Fibroblast of mammary gland (primary cell): ENCODE measurements at regions not wholly inside any gene's neighbourhood (a gene's known extent, or its start where the extent isn't known, plus 50 kb on each side); places are given as distances from the start of the nearest gene placed in this dataset.

ENCODE experiments used
- DNase-seq: peaks from one replicate; pipeline ENCODE4 v3.0.0-alpha.2; 2010; ENCODE audit warnings: low read depth
- H3K4me3 ChIP-seq: 2 replicates; pipeline ENCODE4 v1.5.1; 2011; ENCODE audit warnings: low read depth, mild to moderate bottlenecking, low read length, moderate library complexity; ENCODE audit not compliant: control insufficient read depth
- TF ChIP-seq, protein P1 (sequence below): conservative IDR thresholded peaks from 2 replicates; pipeline ENCODE4 v1.5.1; 2011; ENCODE audit warnings: low read depth, low read length, inconsistent platforms; ENCODE audit not compliant: control insufficient read depth, insufficient read depth

DNA sequence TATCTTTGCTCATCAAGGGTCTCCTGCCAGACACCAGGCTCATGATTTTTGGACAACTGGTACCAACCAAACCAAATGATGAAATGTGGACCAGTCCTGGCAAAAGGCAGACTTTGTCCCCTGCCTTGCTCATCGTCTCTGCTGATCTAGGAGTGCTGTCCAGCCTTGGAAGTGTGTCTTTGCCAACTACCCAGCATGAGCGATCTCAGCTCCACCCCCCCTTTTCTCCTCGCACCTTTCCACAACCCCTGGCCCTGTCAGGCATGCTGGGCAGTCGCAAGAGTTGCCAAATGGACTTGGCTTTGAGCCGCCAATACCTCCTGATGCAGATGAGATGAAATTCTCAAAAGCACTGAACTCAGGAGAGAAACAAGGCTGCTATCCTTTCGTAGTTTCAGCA is 174.3 kb downstream of the KCNA5 start:
- TF ChIP-seq, protein P1, sequence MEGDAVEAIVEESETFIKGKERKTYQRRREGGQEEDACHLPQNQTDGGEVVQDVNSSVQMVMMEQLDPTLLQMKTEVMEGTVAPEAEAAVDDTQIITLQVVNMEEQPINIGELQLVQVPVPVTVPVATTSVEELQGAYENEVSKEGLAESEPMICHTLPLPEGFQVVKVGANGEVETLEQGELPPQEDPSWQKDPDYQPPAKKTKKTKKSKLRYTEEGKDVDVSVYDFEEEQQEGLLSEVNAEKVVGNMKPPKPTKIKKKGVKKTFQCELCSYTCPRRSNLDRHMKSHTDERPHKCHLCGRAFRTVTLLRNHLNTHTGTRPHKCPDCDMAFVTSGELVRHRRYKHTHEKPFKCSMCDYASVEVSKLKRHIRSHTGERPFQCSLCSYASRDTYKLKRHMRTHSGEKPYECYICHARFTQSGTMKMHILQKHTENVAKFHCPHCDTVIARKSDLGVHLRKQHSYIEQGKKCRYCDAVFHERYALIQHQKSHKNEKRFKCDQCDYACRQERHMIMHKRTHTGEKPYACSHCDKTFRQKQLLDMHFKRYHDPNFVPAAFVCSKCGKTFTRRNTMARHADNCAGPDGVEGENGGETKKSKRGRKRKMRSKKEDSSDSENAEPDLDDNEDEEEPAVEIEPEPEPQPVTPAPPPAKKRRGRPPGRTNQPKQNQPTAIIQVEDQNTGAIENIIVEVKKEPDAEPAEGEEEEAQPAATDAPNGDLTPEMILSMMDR = no peak
- no peak overlapping the region for H3K4me3 ChIP-seq
- DNase-seq = no peak

DNA sequence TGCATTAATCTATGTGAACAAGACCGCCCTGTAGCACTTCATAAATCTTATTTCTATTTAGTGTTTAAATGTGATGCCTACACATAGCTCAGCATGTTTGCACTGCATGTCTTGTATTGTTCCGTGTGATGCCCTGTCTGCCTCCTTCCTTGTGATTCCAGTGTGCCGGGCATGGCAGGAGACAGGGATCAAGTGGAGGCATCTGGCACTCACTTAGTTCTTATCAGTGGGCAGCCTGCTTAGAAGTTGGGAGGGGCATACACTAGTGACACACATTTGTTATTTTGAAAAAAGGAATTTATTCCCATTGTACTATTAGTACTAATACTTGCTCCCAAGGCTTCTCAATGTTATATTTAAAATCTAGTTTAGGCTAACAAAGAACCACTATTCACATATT is 176.4 kb downstream of the KCNA5 start:
- TF ChIP-seq, protein P1 = no peak
- no peak overlapping the region for H3K4me3 ChIP-seq
- no peak for DNase-seq

DNA sequence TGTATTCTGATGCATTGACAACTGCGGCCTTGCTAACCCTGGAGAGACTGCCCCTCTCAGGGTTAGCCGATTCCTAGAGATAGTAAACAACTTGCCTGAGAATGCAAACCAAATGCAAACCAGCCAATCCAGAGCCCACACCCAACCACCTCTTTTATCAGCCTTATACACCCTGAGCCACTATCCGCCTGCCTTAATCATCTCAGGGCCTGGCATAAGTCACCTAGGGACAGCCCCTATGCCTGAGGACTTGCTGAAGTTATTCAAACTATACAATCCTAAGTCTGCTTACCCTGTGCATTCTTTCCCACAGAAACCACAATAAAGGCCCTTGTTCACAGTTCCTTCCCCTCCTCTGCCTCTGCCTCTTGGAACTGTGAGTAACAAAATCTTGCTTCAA is 177.2 kb downstream of the KCNA5 start:
- no peak overlapping the region for H3K4me3 ChIP-seq
- TF ChIP-seq, protein P1 = no peak
- no peak for DNase-seq

DNA sequence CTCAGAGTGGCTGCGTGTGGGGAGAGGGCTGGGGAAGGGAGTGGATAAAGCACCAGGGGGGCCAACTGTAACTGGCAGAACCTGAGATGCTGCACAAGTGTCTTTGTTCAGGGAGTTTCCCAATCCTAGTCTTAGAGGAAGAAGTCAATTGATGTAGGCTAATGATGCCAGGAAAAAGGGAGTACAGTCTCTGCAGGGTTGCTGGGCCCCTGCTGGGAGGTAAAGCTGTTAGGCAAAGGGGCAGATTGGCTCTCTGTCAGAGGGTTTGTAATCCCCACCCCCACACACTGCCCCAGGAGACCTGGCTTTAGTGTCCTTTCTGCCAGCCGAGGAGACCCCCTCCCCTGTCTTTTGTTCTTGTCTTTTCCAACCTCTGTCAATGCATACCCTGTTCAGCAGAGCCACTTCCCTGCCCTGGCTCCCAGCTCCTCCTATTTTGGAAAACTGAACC is 178.4 kb downstream of the KCNA5 start:
- no peak overlapping the region for H3K4me3 ChIP-seq
- no peak for DNase-seq
- TF ChIP-seq, protein P1 = no peak

DNA sequence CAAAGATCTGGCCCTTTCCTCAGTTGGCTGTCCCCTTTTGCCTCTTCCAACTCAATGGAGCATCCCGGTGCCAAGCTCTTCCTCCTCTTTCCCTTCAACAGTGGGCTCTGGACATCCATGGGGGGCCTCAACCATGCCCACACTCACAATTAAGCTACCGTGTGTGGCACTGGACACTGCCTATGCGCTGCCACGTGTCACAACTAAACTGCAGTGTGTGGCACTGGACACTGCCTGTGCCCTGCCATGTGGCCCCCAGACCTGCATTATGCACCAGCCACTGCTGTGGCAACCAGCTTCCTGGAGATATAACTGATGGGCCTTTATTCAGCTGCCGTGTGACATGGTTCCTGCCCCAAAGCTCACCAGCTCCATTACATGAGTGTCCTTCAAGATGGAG is 179.1 kb downstream of the KCNA5 start:
- TF ChIP-seq, protein P1 = no peak
- no peak for DNase-seq
- H3K4me3 ChIP-seq = no peak overlapping the region

DNA sequence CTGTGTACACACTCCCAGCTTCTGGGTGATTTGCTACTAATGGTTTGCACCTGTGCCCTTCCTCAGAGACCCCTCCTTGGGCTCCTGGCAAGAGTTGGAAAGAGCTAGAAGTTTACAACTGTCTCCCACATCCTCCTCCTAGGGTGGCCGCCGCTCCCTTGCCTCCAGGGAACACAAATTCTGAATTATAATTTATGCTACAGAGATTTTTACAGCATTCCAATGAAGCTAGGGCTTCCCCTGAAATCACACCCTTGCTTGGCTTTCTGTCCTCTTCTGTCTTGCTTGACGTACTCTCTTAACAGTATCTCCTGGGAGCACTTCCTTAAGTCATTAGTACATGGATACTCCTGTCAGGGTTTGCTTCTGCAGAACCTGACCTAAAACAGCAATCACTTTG is 180.2 kb downstream of the KCNA5 start:
- H3K4me3 ChIP-seq = no peak overlapping the region
- TF ChIP-seq, protein P1 = no peak

DNA sequence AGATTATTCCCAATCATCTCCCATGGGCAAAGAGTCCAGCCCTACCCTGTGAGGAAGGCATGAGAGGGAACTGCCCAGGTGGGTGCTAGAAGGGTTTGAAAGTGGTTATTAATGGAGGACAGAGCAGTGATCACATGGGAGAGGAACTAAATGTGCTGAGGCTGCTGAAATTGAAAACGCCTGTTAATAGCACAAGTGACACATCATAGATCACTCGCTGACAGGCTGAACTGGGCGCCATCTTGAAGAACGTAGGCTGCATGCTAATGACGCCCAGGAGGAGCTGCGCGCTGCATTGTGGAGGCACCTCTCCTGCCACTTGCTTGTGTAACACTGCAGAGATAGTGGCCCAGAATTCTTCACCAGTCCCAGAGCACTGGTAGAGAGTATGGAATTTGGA is 182.9 kb downstream of the KCNA5 start:
- DNase-seq = no peak
- TF ChIP-seq, protein P1 = no peak
- no peak overlapping the region for H3K4me3 ChIP-seq

More for the DNA sequence above, 180.2 kb downstream of the KCNA5 start:
- no peak for DNase-seq
